Esophagus (tissue), 2 donors: ENCODE measurements at regions not wholly inside any gene's neighbourhood (a gene's known extent, or its start where the extent isn't known, plus 50 kb on each side); places are given as distances from the start of the nearest gene placed in this dataset.

Experiments
- H3K27ac ChIP-seq, 2 donors: one replicate each; pipeline ENCODE4 v1.5.1; 2013; ENCODE audit warnings: low read depth in 2 of 2, mild to moderate bottlenecking in 2 of 2, inconsistent platforms in 1 of 2, low read length in 1 of 2, moderate library complexity in 1 of 2
- H3K27me3 ChIP-seq, 2 donors: one replicate each; pipeline ENCODE4 v1.6.1; 2013; ENCODE audit warnings: low read length in 2 of 2, control low read depth in 1 of 2, mild to moderate bottlenecking in 1 of 2; ENCODE audit not compliant: insufficient read depth in 2 of 2, control insufficient read depth in 1 of 2
- H3K36me3 ChIP-seq, 2 donors: one replicate each; pipeline ENCODE4 v1.6.1; 2013; ENCODE audit warnings: low read length in 1 of 2; ENCODE audit not compliant: control insufficient read depth in 2 of 2, insufficient read depth in 2 of 2
- H3K4me1 ChIP-seq, 2 donors: one replicate each; pipeline ENCODE4 v1.6.1; 2013; ENCODE audit warnings: low read length in 1 of 2; ENCODE audit not compliant: control insufficient read depth in 2 of 2, insufficient read depth in 2 of 2
- H3K4me3 ChIP-seq, 2 donors: one replicate each; pipeline ENCODE4 v1.5.1; 2013; ENCODE audit warnings: low read length in 2 of 2, mild to moderate bottlenecking in 2 of 2, low read depth in 1 of 2, moderate library complexity in 1 of 2
- H3K9me3 ChIP-seq, 2 donors: one replicate each; pipeline ENCODE4 v1.6.1; 2013; ENCODE audit warnings: mild to moderate bottlenecking in 2 of 2, low read depth in 1 of 2, low read length in 1 of 2, moderate library complexity in 1 of 2; ENCODE audit not compliant: control insufficient read depth in 2 of 2, insufficient read depth in 1 of 2
- WGBS, 2 donors: extraction: QIAGEN DNeasy Blood & Tissue Kit; methylation state at CpG; one replicate each; pipeline ENCODE4 v1.1.7; 2013; 5-methylcytosine and 5-hydroxymethylcytosine counted together
- donor health status: healthy with polysubstance abuse.
- donor health status: Bipolar disorder and iron deficiency.

- WGBS, 2 donors = 66% methylated on average over 5 of the region's 5 CpGs
- H3K27ac ChIP-seq = no peak overlapping the region
- peaks cover 0 to 4% of the 10 kb centered on the region in 2 donors for H3K4me1 ChIP-seq
- H3K9me3 ChIP-seq = no peaks in the 10 kb centered on the region
- H3K4me3 ChIP-seq = no peak overlapping the region
- H3K36me3 ChIP-seq = no peaks in the 10 kb centered on the region
- H3K27me3 ChIP-seq = peaks cover 0 to 2% of the 10 kb centered on the region in 2 donors
These were observed 75.3 kb upstream of the IL12B start for GRCh38 chr5:159405611-159406031.

GRCh38 chr5:159406571-159406970 is 76.3 kb upstream of the IL12B start:
- Histone ChIP-seq H3K27me3 (peaks cover 0 to 2% of the 10 kb centered on the region in 2 donors), H3K9me3 (no peaks in the 10 kb centered on the region), H3K36me3 (no peaks in the 10 kb centered on the region), H3K4me1 (peaks cover 0 to 4% of the 10 kb centered on the region in 2 donors), H3K27ac (no peak overlapping the region), H3K4me3 (no peak overlapping the region)
- 68% methylated on average over 3 of the region's 3 CpGs for WGBS, 2 donors

GRCh38 chr5:159409801-159410200 is 79.5 kb upstream of the IL12B start:
- no peak overlapping the region for H3K4me3 ChIP-seq
- no peaks in the 10 kb centered on the region for H3K27me3 ChIP-seq
- H3K36me3 ChIP-seq = no peaks in the 10 kb centered on the region
- H3K27ac ChIP-seq = no peak overlapping the region
- 72 to 79% methylated on average over 4 of the region's 4 CpGs for WGBS, 2 donors
- H3K4me1 ChIP-seq = no peaks in the 10 kb centered on the region
- no peaks in the 10 kb centered on the region for H3K9me3 ChIP-seq

- no peaks in the 10 kb centered on the region for H3K4me1 ChIP-seq
- H3K27me3 ChIP-seq = no peaks in the 10 kb centered on the region
- H3K27ac ChIP-seq = no peak overlapping the region
- 86 to 89% methylated on average over 2 of the region's 2 CpGs for WGBS, 2 donors
- H3K9me3 ChIP-seq = no peaks in the 10 kb centered on the region
- H3K36me3 ChIP-seq = no peaks in the 10 kb centered on the region
- H3K4me3 ChIP-seq = no peak overlapping the region
These were observed 80.2 kb upstream of the IL12B start for GRCh38 chr5:159410480-159410879.

- Histone ChIP-seq H3K27me3 (no peaks in the 10 kb centered on the region), H3K36me3 (no peaks in the 10 kb centered on the region), H3K9me3 (no peaks in the 10 kb centered on the region), H3K4me3 (no peak overlapping the region), H3K4me1 (no peaks in the 10 kb centered on the region), H3K27ac (no peak overlapping the region)
- whole genome bisulfite sequencing, 2 donors = 65 to 68% methylated on average over 6 of the region's 6 CpGs
These were observed 80.8 kb upstream of the IL12B start for GRCh38 chr5:159411115-159411514.

GRCh38 chr5:159412284-159413046 is 82.2 kb upstream of the IL12B start:
- Histone ChIP-seq H3K4me3 (no peak overlapping the region), H3K27me3 (no peaks in the 10 kb centered on the region), H3K27ac (no peak overlapping the region), H3K9me3 (no peaks in the 10 kb centered on the region), H3K4me1 (no peaks in the 10 kb centered on the region), H3K36me3 (no peaks in the 10 kb centered on the region)
- WGBS, 2 donors = 51 to 53% methylated on average over 6 of the region's 6 CpGs

- no peak overlapping the region for H3K4me3 ChIP-seq
- H3K9me3 ChIP-seq = no peaks in the 10 kb centered on the region
- H3K36me3 ChIP-seq = no peaks in the 10 kb centered on the region
- H3K27me3 ChIP-seq = no peaks in the 10 kb centered on the region
- no peaks in the 10 kb centered on the region for H3K4me1 ChIP-seq
- WGBS, 2 donors = 82 to 92% methylated on average over 2 of the region's 2 CpGs
- no peak overlapping the region for H3K27ac ChIP-seq
These were observed 83.7 kb upstream of the IL12B start for GRCh38 chr5:159414021-159414420.

GRCh38 chr5:159415301-159415937 is 85.1 kb upstream of the IL12B start:
- no peaks in the 10 kb centered on the region for H3K27me3 ChIP-seq
- H3K27ac ChIP-seq = no peak overlapping the region
- WGBS, 2 donors = 51 to 70% methylated on average over 11 of the region's 11 CpGs
- H3K36me3 ChIP-seq = no peaks in the 10 kb centered on the region
- H3K9me3 ChIP-seq = no peaks in the 10 kb centered on the region
- H3K4me3 ChIP-seq = no peak overlapping the region
- no peaks in the 10 kb centered on the region for H3K4me1 ChIP-seq

GRCh38 chr5:159416438-159416837 is 86.2 kb upstream of the IL12B start:
- Histone ChIP-seq H3K27ac (no peak overlapping the region), H3K9me3 (no peaks in the 10 kb centered on the region), H3K4me1 (no peaks in the 10 kb centered on the region), H3K27me3 (no peaks in the 10 kb centered on the region), H3K4me3 (no peak overlapping the region), H3K36me3 (no peaks in the 10 kb centered on the region)
- 79 to 88% methylated on average over 6 of the region's 6 CpGs for WGBS, 2 donors

- H3K36me3 ChIP-seq = no peaks in the 10 kb centered on the region
- H3K4me1 ChIP-seq = no peaks in the 10 kb centered on the region
- WGBS, 2 donors = 85 to 95% methylated on average over 4 of the region's 4 CpGs
- no peak overlapping the region for H3K27ac ChIP-seq
- no peaks in the 10 kb centered on the region for H3K27me3 ChIP-seq
- no peak overlapping the region for H3K4me3 ChIP-seq
- no peaks in the 10 kb centered on the region for H3K9me3 ChIP-seq
These were observed 86.9 kb upstream of the IL12B start for GRCh38 chr5:159417170-159417569.
